Right hindlimb (tissue), 1 donor: ENCODE measurements at regions not wholly inside any gene's neighbourhood (a gene's known extent, or its start where the extent isn't known, plus 50 kb on each side); places are given as distances from the start of the nearest gene placed in this dataset.

Source experiments
- DNase-seq: peaks from one replicate; pipeline ENCODE4 v3.0.0-alpha.2; 2018

GRCh38 chr18:5632041-5632440, 88.2 kb upstream of the EPB41L3 start:
- DNase-seq, result no peak

GRCh38 chr18:5630900-5631413, 87.2 kb upstream of the EPB41L3 start:
- no peak for DNase-seq

- peak; percentile 87 for DNase-seq
These were observed 86.5 kb upstream of the EPB41L3 start for GRCh38 chr18:5630057-5630899.

GRCh38 chr18:5628512-5629255, 84.9 kb upstream of the EPB41L3 start:
- peak; percentile 68 for DNase-seq

- no peak for DNase-seq
These were observed 84.1 kb upstream of the EPB41L3 start for GRCh38 chr18:5627776-5628511.

- DNase-seq, result no peak
These were observed 82.5 kb upstream of the EPB41L3 start for GRCh38 chr18:5626130-5626880.

GRCh38 chr18:5625076-5625475, 81.3 kb upstream of the EPB41L3 start:
- DNase-seq, result no peak

- DNase-seq, result no peak
These were observed 79.1 kb upstream of the EPB41L3 start for GRCh38 chr18:5622905-5623304.

- DNase-seq, result no peak
These were observed 76.5 kb upstream of the EPB41L3 start for GRCh38 chr18:5620289-5620688.

GRCh38 chr18:5619376-5619775, 75.6 kb upstream of the EPB41L3 start:
- no peak for DNase-seq

- no peak for DNase-seq
These were observed 74.4 kb upstream of the EPB41L3 start for GRCh38 chr18:5618047-5618688.

GRCh38 chr18:5611221-5611620, 67.4 kb upstream of the EPB41L3 start:
- DNase-seq, result no peak

- DNase-seq, result no peak
These were observed 65.0 kb upstream of the EPB41L3 start for GRCh38 chr18:5608846-5609245.

- DNase-seq, result no peak
These were observed 63.2 kb upstream of the EPB41L3 start for GRCh38 chr18:5606951-5607350.

- DNase-seq, result no peak
These were observed 61.0 kb upstream of the EPB41L3 start for GRCh38 chr18:5604778-5605177.

GRCh38 chr18:5603153-5603552, 59.4 kb upstream of the EPB41L3 start:
- no peak for DNase-seq

- no peak for DNase-seq
These were observed 57.4 kb upstream of the EPB41L3 start for GRCh38 chr18:5601188-5601624.

GRCh38 chr18:5600378-5601071, 56.7 kb upstream of the EPB41L3 start:
- no peak for DNase-seq

- no peak for DNase-seq
These were observed 52.8 kb upstream of the EPB41L3 start for GRCh38 chr18:5596585-5596984.
